ENCODE measurements at regions not wholly inside any gene's neighbourhood (a gene's known extent, or its start where the extent isn't known, plus 50 kb on each side); places are given as distances from the start of the nearest gene placed in this dataset.

GRCh38 chr1:118246646-118247045 is 61.6 kb upstream of the SPAG17 start:
- TF ChIP-seq, protein P1, sequence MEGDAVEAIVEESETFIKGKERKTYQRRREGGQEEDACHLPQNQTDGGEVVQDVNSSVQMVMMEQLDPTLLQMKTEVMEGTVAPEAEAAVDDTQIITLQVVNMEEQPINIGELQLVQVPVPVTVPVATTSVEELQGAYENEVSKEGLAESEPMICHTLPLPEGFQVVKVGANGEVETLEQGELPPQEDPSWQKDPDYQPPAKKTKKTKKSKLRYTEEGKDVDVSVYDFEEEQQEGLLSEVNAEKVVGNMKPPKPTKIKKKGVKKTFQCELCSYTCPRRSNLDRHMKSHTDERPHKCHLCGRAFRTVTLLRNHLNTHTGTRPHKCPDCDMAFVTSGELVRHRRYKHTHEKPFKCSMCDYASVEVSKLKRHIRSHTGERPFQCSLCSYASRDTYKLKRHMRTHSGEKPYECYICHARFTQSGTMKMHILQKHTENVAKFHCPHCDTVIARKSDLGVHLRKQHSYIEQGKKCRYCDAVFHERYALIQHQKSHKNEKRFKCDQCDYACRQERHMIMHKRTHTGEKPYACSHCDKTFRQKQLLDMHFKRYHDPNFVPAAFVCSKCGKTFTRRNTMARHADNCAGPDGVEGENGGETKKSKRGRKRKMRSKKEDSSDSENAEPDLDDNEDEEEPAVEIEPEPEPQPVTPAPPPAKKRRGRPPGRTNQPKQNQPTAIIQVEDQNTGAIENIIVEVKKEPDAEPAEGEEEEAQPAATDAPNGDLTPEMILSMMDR (conservative IDR thresholded peaks at IDR 0.05) = no peak
- no peak for TF ChIP-seq EZH2 (IDR thresholded peaks at IDR 0.05; ENCODE audit: low read depth)
